ENCODE measurements at regions not wholly inside any gene's neighbourhood (a gene's known extent, or its start where the extent isn't known, plus 50 kb on each side); places are given as distances from the start of the nearest gene placed in this dataset.

- TF ChIP-seq CTCF (IDR thresholded peaks at IDR 0.05 in 2 of 3, conservative IDR thresholded peaks at IDR 0.05 in 1 of 3; ENCODE audit: insufficient read depth in 2 of 3, low read depth in 1 of 3, low read length in 3 of 3), result no peak
- TF ChIP-seq GABPB1 (CRISPR knock-in tag; IDR thresholded peaks at IDR 0.05), result no peak
- TF ChIP-seq PREB (CRISPR knock-in tag; IDR thresholded peaks at IDR 0.05), result no peak
- no peak for TF ChIP-seq NELFE (IDR thresholded peaks at IDR 0.05; ENCODE audit: insufficient read depth, insufficient read length)
- TF ChIP-seq NBN (IDR thresholded peaks at IDR 0.05; ENCODE audit: low read depth), result no peak
- no peak for TF ChIP-seq YY1 (IDR thresholded peaks at IDR 0.05; ENCODE audit: borderline replicate concordance in 1 of 3, control insufficient read depth in 1 of 3, extremely low read depth in 1 of 3, insufficient read depth in 3 of 3, insufficient read length in 1 of 3, insufficient replicate concordance in 2 of 3, low read depth in 1 of 3, low read length in 2 of 3)
- no peak for TF ChIP-seq PHF21A (IDR thresholded peaks at IDR 0.05; ENCODE audit: borderline replicate concordance, low read depth)
Observed at GRCh38 chr9:134522976-134523375, 118.6 kb upstream of the COL5A1 start.
